ENCODE measurements at regions not wholly inside any gene's neighbourhood (a gene's known extent, or its start where the extent isn't known, plus 50 kb on each side); places are given as distances from the start of the nearest gene placed in this dataset.

DNA sequence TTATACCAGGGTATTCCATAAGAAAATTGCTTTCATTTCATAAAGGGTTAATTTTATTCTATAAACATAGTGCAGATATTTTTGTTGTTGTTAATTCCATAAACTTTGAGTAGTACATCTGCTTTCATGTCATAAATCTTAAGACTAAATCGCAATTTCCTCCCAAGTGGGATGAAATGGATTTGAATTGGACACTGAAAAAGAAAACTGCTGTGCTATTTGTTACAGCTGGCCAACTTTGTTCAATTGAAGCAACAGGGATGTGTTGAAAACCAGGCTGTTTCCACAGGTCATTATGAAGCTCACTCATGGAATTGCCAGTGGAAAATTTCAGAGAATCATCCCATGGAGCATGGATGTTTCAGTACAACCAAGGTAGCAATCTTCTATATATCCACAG, 252.5 kb upstream of the RGS18 start:
- TF ChIP-seq, protein P1, sequence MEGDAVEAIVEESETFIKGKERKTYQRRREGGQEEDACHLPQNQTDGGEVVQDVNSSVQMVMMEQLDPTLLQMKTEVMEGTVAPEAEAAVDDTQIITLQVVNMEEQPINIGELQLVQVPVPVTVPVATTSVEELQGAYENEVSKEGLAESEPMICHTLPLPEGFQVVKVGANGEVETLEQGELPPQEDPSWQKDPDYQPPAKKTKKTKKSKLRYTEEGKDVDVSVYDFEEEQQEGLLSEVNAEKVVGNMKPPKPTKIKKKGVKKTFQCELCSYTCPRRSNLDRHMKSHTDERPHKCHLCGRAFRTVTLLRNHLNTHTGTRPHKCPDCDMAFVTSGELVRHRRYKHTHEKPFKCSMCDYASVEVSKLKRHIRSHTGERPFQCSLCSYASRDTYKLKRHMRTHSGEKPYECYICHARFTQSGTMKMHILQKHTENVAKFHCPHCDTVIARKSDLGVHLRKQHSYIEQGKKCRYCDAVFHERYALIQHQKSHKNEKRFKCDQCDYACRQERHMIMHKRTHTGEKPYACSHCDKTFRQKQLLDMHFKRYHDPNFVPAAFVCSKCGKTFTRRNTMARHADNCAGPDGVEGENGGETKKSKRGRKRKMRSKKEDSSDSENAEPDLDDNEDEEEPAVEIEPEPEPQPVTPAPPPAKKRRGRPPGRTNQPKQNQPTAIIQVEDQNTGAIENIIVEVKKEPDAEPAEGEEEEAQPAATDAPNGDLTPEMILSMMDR (IDR thresholded peaks at IDR 0.05; ENCODE audit: insufficient read depth, low read depth, low read length) = no peak
- no peak for TF ChIP-seq EZH2 (IDR thresholded peaks at IDR 0.05; ENCODE audit: insufficient read depth, low read length)
